NCI-H446 treated with DMSO at 0.1 percent for 48 hours (cell line): ENCODE measurements at regions not wholly inside any gene's neighbourhood (a gene's known extent, or its start where the extent isn't known, plus 50 kb on each side); places are given as distances from the start of the nearest gene placed in this dataset.
"Not testable (repeated sequence)": the region's sequence is repeated elsewhere in the genome, so short reads cannot be mapped to it uniquely, and the experiment has no call there.

Experiments used
- DNase-seq: peaks from one replicate; lab custom pipeline; 2025; lab: John Stamatoyannopoulos, UW

GRCh38 chr5:42949348-42950115 is 90.6 kb downstream of the ANXA2R start:
- no peak for DNase-seq

DNA sequence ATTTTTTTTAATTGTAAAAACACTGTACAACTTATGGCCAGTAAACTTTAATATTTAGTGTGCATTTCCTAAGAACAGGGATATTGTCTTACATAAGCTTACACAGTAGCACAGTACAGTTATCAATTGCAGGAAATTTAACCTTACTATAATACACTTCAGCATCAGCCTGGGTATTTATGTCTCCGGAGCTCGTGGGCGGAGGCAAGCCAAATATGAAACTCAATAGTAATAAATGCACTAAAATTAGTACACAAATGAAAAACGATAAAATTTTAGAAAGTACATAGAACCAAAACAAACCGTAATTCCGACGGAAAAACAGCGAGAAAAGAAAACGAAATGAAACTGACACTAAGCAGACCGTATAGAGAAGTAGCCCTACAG is 91.2 kb downstream of the ANXA2R start:
- DNase-seq: no peak

- DNase-seq: no peak
These were observed 95.1 kb downstream of the ANXA2R start for GRCh38 chr5:42944989-42945388.

- no peak for DNase-seq
These were observed 96.0 kb downstream of the ANXA2R start for GRCh38 chr5:42943931-42944631.

GRCh38 chr5:42940853-42941252 is 99.3 kb downstream of the ANXA2R start:
- no peak for DNase-seq

- not testable (repeated sequence) for DNase-seq
These were observed 108.1 kb downstream of the ANXA2R start for GRCh38 chr5:42932011-42932410.

GRCh38 chr5:42931451-42931850 is 108.7 kb downstream of the ANXA2R start:
- not testable (repeated sequence) for DNase-seq

GRCh38 chr5:42930934-42931333 is 109.2 kb downstream of the ANXA2R start:
- DNase-seq: no peak

GRCh38 chr5:42929871-42930270 is 110.2 kb downstream of the ANXA2R start:
- DNase-seq: no peak

DNA sequence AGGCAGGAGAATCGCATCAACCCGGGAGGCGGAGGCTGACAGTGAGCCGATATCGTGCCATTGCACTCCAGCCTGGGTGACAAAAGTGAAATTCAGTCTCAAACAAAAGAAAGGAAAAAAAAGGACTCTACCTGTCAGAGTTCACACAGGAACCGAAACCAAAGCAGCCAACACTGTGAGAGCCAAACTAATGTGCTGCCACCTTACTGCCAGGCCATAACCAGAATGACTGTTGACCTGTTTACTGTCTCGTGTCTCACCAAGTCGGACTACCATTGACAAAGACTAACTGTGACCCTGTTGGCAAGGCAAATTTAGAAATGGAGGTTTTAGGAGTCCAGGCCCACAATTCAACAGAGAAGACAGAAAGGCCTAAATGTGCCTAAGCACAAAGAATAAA is 112.4 kb downstream of the ANXA2R start:
- DNase-seq: no peak

- no peak for DNase-seq
These were observed 113.0 kb upstream of the SELENOP start for GRCh38 chr5:42924686-42925085.

DNA sequence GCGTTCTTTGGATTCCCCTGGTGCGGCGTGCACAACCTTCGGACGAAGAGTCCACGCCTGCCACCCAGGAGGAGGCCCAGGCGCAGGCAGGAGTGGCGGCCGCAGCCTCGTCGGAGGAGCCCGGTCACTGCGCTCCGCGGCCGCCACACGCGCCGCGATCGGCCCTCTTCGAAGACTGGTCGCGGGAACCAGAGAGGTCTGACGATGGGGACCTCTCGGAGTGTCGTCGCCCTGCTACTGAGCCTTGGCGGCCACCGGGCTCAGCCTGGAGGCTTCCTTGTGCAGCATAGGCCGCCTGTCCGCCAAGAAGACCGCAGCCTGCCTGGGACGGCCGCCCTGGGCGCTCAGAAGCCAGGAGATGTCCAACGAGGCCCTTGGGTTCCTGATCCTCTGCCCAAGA is 112.5 kb upstream of the SELENOP start:
- no peak for DNase-seq

- DNase-seq: no peak
These were observed 112.0 kb upstream of the SELENOP start for GRCh38 chr5:42923710-42924109.

- DNase-seq: no peak
These were observed 107.9 kb upstream of the SELENOP start for GRCh38 chr5:42919600-42919999.

DNA sequence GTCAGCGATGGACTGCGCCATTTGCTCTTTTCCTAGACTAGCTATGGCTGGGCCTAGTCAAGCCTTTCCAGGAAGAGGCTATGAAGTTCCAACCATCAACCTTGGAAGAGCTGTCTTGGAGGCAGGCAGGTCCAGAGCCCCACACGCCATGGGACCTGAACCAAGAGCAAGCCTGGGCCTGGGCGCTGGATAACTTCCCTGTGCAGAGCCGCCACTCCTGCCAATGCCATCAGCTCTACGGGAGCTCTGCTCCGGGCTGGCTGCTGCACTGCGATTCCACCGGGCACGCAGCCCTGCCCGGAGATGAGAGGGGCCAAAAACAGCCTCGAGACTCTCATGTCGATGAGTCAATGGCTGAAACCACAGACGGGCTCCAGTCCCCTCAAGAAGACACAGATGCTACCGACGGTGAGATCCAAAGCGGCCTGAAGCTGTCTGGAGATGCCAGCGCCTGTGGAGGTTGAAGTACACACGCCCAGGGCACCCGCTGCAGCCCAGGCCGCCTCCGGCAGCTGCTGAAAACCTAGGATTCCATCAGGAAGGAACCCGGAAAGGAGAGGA is 103.7 kb upstream of the SELENOP start:
- DNase-seq: peak; percentile 11

GRCh38 chr5:42912184-42912798 is 100.6 kb upstream of the SELENOP start:
- DNase-seq: peak; percentile 5

GRCh38 chr5:42908509-42909488 is 97.1 kb upstream of the SELENOP start:
- DNase-seq: peak; percentile 73

- DNase-seq: no peak
These were observed 96.4 kb upstream of the SELENOP start for GRCh38 chr5:42908086-42908485.

GRCh38 chr5:42905827-42906226 is 94.1 kb upstream of the SELENOP start:
- no peak for DNase-seq

DNA sequence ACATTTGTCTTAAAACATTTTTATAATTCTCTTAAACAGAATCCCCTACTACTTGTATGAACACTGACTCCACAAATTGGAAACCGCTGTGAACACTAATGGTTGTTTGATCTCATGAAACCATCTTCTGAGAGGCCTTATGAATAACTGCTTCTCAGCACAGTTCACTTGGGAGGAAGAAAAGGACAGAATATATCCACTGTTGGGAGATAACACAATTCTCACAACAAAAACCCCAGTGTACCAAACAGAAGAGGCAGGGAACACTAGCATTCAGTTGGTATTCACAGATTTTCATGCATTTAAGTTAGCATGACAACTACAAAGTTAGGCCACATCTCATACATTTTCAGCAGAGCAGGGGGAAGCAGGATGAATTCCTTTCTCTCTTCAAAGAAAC is 89.0 kb upstream of the SELENOP start:
- no peak for DNase-seq

GRCh38 chr5:42898760-42899159 is 87.1 kb upstream of the SELENOP start:
- DNase-seq: no peak

GRCh38 chr5:42896523-42896922 is 84.8 kb upstream of the SELENOP start:
- DNase-seq: no peak
